ENCODE measurements at regions not wholly inside any gene's neighbourhood (a gene's known extent, or its start where the extent isn't known, plus 50 kb on each side); places are given as distances from the start of the nearest gene placed in this dataset.

GRCh38 chr14:105918496-105919262 is 392.3 kb downstream of the TMEM121 start:
- TF ChIP-seq, protein P1, sequence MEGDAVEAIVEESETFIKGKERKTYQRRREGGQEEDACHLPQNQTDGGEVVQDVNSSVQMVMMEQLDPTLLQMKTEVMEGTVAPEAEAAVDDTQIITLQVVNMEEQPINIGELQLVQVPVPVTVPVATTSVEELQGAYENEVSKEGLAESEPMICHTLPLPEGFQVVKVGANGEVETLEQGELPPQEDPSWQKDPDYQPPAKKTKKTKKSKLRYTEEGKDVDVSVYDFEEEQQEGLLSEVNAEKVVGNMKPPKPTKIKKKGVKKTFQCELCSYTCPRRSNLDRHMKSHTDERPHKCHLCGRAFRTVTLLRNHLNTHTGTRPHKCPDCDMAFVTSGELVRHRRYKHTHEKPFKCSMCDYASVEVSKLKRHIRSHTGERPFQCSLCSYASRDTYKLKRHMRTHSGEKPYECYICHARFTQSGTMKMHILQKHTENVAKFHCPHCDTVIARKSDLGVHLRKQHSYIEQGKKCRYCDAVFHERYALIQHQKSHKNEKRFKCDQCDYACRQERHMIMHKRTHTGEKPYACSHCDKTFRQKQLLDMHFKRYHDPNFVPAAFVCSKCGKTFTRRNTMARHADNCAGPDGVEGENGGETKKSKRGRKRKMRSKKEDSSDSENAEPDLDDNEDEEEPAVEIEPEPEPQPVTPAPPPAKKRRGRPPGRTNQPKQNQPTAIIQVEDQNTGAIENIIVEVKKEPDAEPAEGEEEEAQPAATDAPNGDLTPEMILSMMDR (IDR thresholded peaks at IDR 0.05; ENCODE audit: insufficient read depth, low read depth, low read length): no peak
- TF ChIP-seq EZH2 (IDR thresholded peaks at IDR 0.05; ENCODE audit: insufficient read depth, low read length): no peak
